Ascending aorta (tissue), 2 donors: ENCODE measurements at regions not wholly inside any gene's neighbourhood (a gene's known extent, or its start where the extent isn't known, plus 50 kb on each side); places are given as distances from the start of the nearest gene placed in this dataset.

Experiments used
- DNase-seq, 2 donors: peaks; one replicate each; pipeline ENCODE4 v3.0.0-alpha.2; 2019; ENCODE audit warnings: low spot score in 2 of 2
- H3K27ac ChIP-seq, 2 donors: fragments of 200-600 bp; sonication (generic); one replicate each; pipeline ENCODE4 v1.5.1; 2016 to 2017; ENCODE audit warnings: mild to moderate bottlenecking in 1 of 2
- H3K27me3 ChIP-seq: fragments of 200-600 bp; sonication (generic); one replicate; pipeline ENCODE4 v1.5.1; 2017
- H3K36me3 ChIP-seq, 2 donors: fragments of 200-600 bp; sonication (generic); one replicate each; pipeline ENCODE4 v1.5.1; 2016
- H3K4me1 ChIP-seq, 2 donors: fragments of 200-600 bp; sonication (generic); one replicate each; pipeline ENCODE4 v1.5.1; 2016 to 2017; ENCODE audit warnings: mild to moderate bottlenecking in 1 of 2
- H3K4me3 ChIP-seq, 2 donors: fragments of 200-600 bp; sonication (generic); one replicate each; pipeline ENCODE4 v1.5.1; 2016 to 2017; ENCODE audit warnings: mild to moderate bottlenecking in 1 of 2
- H3K9me3 ChIP-seq, 2 donors: fragments of 200-600 bp; sonication (generic); one replicate each; pipeline ENCODE4 v1.5.1; 2016
- CTCF ChIP-seq, 3 experiments: fragments of 200-600 bp in 2 of 3; fragments of 450-650 bp in 1 of 3; sonication (generic) in 2 of 3; IDR thresholded peaks; one replicate each; pipeline ENCODE4 v1.5.1; 2016 to 2019; ENCODE audit warnings: antibody characterized with exemption in 3 of 3, mild to moderate bottlenecking in 1 of 3, moderate library complexity in 1 of 3
- intact Hi-C: fragments of 100-400 bp; cut with DNase I; formaldehyde crosslinking; loops from one replicate; pipeline ENCODE4 v1.15.1; 2023

GRCh38 chr2:16828044-16828827 is 162.6 kb upstream of the CYRIA start:
- no peaks in the 10 kb centered on the region for H3K9me3 ChIP-seq
- H3K4me1 ChIP-seq = no peaks in the 10 kb centered on the region
- H3K27ac ChIP-seq = no peak overlapping the region
- TF ChIP-seq CTCF (IDR thresholded peaks at IDR 0.05) = no peak
- H3K36me3 ChIP-seq = no peaks in the 10 kb centered on the region
- intact Hi-C loops = no loop called here
- DNase-seq = no peak
- H3K27me3 ChIP-seq = no peaks in the 10 kb centered on the region
- no peak overlapping the region for H3K4me3 ChIP-seq

DNA sequence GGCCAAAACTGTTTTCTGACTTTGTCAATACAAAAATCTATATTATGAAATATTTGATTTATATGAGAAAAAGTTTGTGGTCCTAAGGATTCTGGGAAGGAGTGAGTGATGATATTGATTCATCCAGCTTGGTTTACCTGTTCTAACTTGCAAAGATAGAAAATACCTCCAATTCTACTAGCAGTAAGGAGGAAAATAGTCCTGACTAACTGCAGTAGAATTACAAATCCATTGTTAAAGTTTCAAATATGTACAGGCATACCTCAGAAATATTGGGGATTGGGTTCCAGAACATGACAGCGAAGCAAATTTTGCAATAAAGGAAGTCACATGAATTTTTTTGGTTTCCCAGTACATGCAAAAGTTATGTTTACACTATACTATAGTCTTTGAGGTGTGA is 158.8 kb upstream of the CYRIA start:
- intact Hi-C loops = no loop called here
- H3K27me3 ChIP-seq = no peaks in the 10 kb centered on the region
- no peaks in the 10 kb centered on the region for H3K4me1 ChIP-seq
- H3K9me3 ChIP-seq = no peaks in the 10 kb centered on the region
- H3K36me3 ChIP-seq = no peaks in the 10 kb centered on the region
- no peak for TF ChIP-seq CTCF (IDR thresholded peaks at IDR 0.05)
- DNase-seq = no peak
- H3K4me3 ChIP-seq = no peak overlapping the region
- no peak overlapping the region for H3K27ac ChIP-seq

DNA sequence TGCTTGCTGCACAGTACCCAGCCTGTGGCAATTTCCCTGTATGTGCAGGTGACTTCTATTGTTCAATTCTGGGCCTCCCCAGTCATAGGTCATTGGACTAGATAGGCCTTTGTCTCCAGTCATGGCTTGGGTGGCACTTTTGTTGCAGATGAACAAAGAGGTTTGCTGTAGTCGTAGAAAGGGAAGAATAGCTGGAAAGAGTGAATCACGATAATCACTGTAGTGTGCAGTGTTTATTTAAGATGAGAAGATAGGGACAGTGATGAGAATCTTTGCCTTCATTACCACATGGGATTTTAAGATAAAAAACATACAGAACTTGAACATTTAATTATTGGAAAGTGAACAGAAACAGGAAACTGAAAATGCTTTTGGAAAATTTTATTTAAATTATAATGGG is 156.1 kb upstream of the CYRIA start:
- no peak overlapping the region for H3K27ac ChIP-seq
- H3K4me1 ChIP-seq = no peaks in the 10 kb centered on the region
- intact Hi-C loops = no loop called here
- TF ChIP-seq CTCF (IDR thresholded peaks at IDR 0.05) = no peak
- no peaks in the 10 kb centered on the region for H3K27me3 ChIP-seq
- no peak for DNase-seq
- no peaks in the 10 kb centered on the region for H3K36me3 ChIP-seq
- H3K9me3 ChIP-seq = no peaks in the 10 kb centered on the region
- H3K4me3 ChIP-seq = no peak overlapping the region

DNA sequence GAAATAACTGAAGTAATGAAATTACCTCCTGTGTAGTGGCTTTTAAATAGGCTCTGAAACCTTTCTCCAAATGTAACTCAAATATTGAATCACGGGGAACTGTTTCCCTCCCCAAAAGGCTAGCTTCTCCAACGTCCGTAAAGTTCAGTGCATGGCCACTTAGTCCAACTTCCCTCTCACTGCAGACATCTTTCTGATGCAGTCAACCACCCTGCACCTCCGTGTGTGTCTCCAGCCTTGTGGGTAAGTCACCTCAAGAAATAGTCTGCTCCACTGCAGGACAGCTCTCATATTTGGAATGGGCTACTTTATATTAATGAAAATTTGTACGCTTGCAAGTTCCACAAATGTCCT is 152.5 kb upstream of the CYRIA start:
- Histone ChIP-seq H3K9me3 (no peaks in the 10 kb centered on the region), H3K27ac (no peak overlapping the region), H3K4me3 (no peak overlapping the region), H3K27me3 (no peaks in the 10 kb centered on the region), H3K36me3 (no peaks in the 10 kb centered on the region), H3K4me1 (no peaks in the 10 kb centered on the region)
- no peak for DNase-seq
- intact Hi-C loops = no loop called here
- TF ChIP-seq CTCF (IDR thresholded peaks at IDR 0.05) = no peak

DNA sequence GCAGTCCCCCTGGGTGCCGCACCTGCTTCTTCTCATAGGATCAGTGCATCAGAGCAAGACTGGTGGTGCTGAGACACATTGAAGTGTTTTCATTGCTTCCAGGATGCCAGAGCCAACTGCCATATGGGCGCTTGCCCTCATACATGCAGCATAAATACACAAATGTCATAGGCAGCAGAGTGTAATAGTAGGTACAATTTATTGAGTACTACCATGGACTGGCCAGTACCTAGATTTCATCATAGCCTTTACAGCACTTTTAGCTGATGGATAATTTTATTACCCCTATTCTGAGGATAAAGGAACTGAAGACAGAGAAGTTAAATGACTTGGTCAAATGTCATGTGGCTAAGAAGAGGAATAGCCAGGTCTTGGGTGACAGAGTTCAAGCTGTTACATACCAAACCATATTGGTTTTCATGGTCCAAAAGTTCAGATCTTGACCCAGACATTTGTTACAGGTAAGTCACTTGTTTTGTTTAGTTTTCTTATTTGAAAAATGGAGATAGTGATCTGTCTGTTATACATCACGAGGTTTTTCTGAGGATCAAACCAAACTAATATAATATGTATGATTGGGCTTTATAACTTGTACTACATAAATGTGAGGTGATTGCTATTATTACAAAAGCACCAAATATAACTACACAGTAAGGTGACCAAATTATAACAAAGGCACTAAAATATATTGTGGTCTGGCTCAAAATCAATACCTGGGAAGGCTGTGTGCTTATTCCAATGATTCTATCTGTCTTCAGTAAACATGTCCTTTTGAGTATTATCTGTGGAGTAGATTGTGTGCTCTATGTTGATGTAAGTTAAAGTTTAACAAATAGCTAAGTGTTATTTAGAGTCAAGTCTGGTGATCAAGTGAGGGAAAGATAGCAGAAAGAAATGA is 151.9 kb upstream of the CYRIA start:
- no peaks in the 10 kb centered on the region for H3K36me3 ChIP-seq
- H3K27ac ChIP-seq = no peak overlapping the region
- no peaks in the 10 kb centered on the region for H3K4me1 ChIP-seq
- DNase-seq = no peak
- H3K27me3 ChIP-seq = no peaks in the 10 kb centered on the region
- intact Hi-C loops = no loop called here
- TF ChIP-seq CTCF (IDR thresholded peaks at IDR 0.05) = no peak
- no peak overlapping the region for H3K4me3 ChIP-seq
- no peaks in the 10 kb centered on the region for H3K9me3 ChIP-seq
